ENCODE measurements at regions not wholly inside any gene's neighbourhood (a gene's known extent, or its start where the extent isn't known, plus 50 kb on each side); places are given as distances from the start of the nearest gene placed in this dataset.

GRCh38 chr10:78910021-78910420 is 158.7 kb upstream of the ZMIZ1 start:
- intact Hi-C loops (cut with micrococcal nuclease): no loop called here
- H3K9me3 Mint-ChIP-seq (ENCODE audit: insufficient read depth): no peaks in the 10 kb centered on the region
- H3K27ac ChIP-seq (ENCODE audit: low read length in 2 of 2): no peak overlapping the region

GRCh38 chr10:78910476-78910875 is 158.3 kb upstream of the ZMIZ1 start:
- H3K27me3 ChIP-seq (replicated peaks in 1 of 4; ENCODE audit: control extremely low read depth in 1 of 4, control insufficient read depth in 3 of 4, insufficient read depth in 4 of 4, low read length in 3 of 4): peaks cover 0 to 5% (median 0%) of the 10 kb centered on the region in 4 experiments
- H3K4me1 ChIP-seq (ENCODE audit: control insufficient read depth in 2 of 2, insufficient read depth in 2 of 2, low read length in 2 of 2): peaks cover 0 to 5% of the 10 kb centered on the region in 2 donors
- intact Hi-C loops (cut with micrococcal nuclease): no loop called here
- DNase-seq (no peak), ATAC-seq (ENCODE audit: low read depth) (no peak)
- no peaks in the 10 kb centered on the region for H4K20me1 ChIP-seq (ENCODE audit: control insufficient read depth, insufficient read depth, low read length, poor library complexity, severe bottlenecking)
- H3K9me3 ChIP-seq (ENCODE audit: control extremely low read depth in 1 of 3, control insufficient read depth in 2 of 3, insufficient read depth in 1 of 3, low read length in 2 of 3): no peaks in the 10 kb centered on the region
- TF ChIP-seq, protein P1, sequence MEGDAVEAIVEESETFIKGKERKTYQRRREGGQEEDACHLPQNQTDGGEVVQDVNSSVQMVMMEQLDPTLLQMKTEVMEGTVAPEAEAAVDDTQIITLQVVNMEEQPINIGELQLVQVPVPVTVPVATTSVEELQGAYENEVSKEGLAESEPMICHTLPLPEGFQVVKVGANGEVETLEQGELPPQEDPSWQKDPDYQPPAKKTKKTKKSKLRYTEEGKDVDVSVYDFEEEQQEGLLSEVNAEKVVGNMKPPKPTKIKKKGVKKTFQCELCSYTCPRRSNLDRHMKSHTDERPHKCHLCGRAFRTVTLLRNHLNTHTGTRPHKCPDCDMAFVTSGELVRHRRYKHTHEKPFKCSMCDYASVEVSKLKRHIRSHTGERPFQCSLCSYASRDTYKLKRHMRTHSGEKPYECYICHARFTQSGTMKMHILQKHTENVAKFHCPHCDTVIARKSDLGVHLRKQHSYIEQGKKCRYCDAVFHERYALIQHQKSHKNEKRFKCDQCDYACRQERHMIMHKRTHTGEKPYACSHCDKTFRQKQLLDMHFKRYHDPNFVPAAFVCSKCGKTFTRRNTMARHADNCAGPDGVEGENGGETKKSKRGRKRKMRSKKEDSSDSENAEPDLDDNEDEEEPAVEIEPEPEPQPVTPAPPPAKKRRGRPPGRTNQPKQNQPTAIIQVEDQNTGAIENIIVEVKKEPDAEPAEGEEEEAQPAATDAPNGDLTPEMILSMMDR (IDR thresholded peaks at IDR 0.05): no peak
- TF ChIP-seq EZH2 (IDR thresholded peaks at IDR 0.05; ENCODE audit: borderline replicate concordance, insufficient read depth, low read depth, low read length, poor library complexity, severe bottlenecking): no peak
- H3K36me3 ChIP-seq (replicated peaks in 1 of 2; ENCODE audit: control extremely low read depth in 1 of 2, control insufficient read depth in 1 of 2, extremely low read depth in 1 of 2, insufficient read depth in 2 of 2, low read length in 1 of 2): no peaks in the 10 kb centered on the region
- H3K27ac Mint-ChIP-seq: no peak overlapping the region
- peaks cover 6% of the 10 kb centered on the region for H3K27me3 Mint-ChIP-seq
- no peaks in the 10 kb centered on the region for H3K9me3 Mint-ChIP-seq (ENCODE audit: insufficient read depth)
- no peak overlapping the region for H3K4me2 ChIP-seq (replicated peaks; ENCODE audit: low read depth, low read length, poor library complexity, severe bottlenecking)
- no peaks in the 10 kb centered on the region for H3K79me2 ChIP-seq (ENCODE audit: control insufficient read depth, insufficient read depth, low read length)
- H3K9ac ChIP-seq (ENCODE audit: low read length): no peak overlapping the region
- ChIA-PET POLR2A (no interaction called here), CTCF (no interaction called here)
- H3K27ac ChIP-seq (ENCODE audit: low read length in 2 of 2): no peak overlapping the region
- H2AFZ ChIP-seq (ENCODE audit: insufficient read depth, low read depth, low read length, poor library complexity, severe bottlenecking): no peak overlapping the region
- peaks cover 6% of the 10 kb centered on the region for H3K4me1 Mint-ChIP-seq
- no peak overlapping the region for H3K4me3 ChIP-seq (ENCODE audit: control extremely low read depth in 1 of 5, extremely low read depth in 1 of 5, insufficient read depth in 1 of 5, low read depth in 2 of 5, low read length in 4 of 5)
- no peak overlapping the region for H3K4me3 Mint-ChIP-seq
- WGBS (ENCODE audit: insufficient coverage): 100% methylated on average over 1 of the region's 2 CpGs

More at GRCh38 chr10:78910021-78910420, 158.7 kb upstream of the ZMIZ1 start:
- H3K4me2 ChIP-seq (replicated peaks; ENCODE audit: low read depth, low read length, poor library complexity, severe bottlenecking): no peak overlapping the region
- no peak for TF ChIP-seq EZH2 (IDR thresholded peaks at IDR 0.05; ENCODE audit: borderline replicate concordance, insufficient read depth, low read depth, low read length, poor library complexity, severe bottlenecking)
- TF ChIP-seq, protein P1 (IDR thresholded peaks at IDR 0.05): no peak
- no peaks in the 10 kb centered on the region for H3K9me3 ChIP-seq (ENCODE audit: control extremely low read depth in 1 of 3, control insufficient read depth in 2 of 3, insufficient read depth in 1 of 3, low read length in 2 of 3)
- H3K36me3 ChIP-seq (replicated peaks in 1 of 2; ENCODE audit: control extremely low read depth in 1 of 2, control insufficient read depth in 1 of 2, extremely low read depth in 1 of 2, insufficient read depth in 2 of 2, low read length in 1 of 2): no peaks in the 10 kb centered on the region
- Mint-ChIP-seq H3K4me3 (no peak overlapping the region), H3K4me1 (peaks cover 6% of the 10 kb centered on the region), H3K27me3 (peaks cover 11% of the 10 kb centered on the region), H3K27ac (no peak overlapping the region)
- POLR2A ChIA-PET: no interaction called here
- DNase-seq (no peak), ATAC-seq (ENCODE audit: low read depth) (no peak)
- whole genome bisulfite sequencing (ENCODE audit: insufficient coverage): 87% methylated on average over 3 of the region's 3 CpGs
- no peak overlapping the region for H2AFZ ChIP-seq (ENCODE audit: insufficient read depth, low read depth, low read length, poor library complexity, severe bottlenecking)
- H4K20me1 ChIP-seq (ENCODE audit: control insufficient read depth, insufficient read depth, low read length, poor library complexity, severe bottlenecking): no peaks in the 10 kb centered on the region
- H3K9ac ChIP-seq (ENCODE audit: low read length): no peak overlapping the region
- CTCF ChIA-PET: no interaction called here
- no peak overlapping the region for H3K4me3 ChIP-seq (ENCODE audit: control extremely low read depth in 1 of 5, extremely low read depth in 1 of 5, insufficient read depth in 1 of 5, low read depth in 2 of 5, low read length in 4 of 5)
- peaks cover 0 to 5% (median 0%) of the 10 kb centered on the region in 4 experiments for H3K27me3 ChIP-seq (replicated peaks in 1 of 4; ENCODE audit: control extremely low read depth in 1 of 4, control insufficient read depth in 3 of 4, insufficient read depth in 4 of 4, low read length in 3 of 4)
- H3K79me2 ChIP-seq (ENCODE audit: control insufficient read depth, insufficient read depth, low read length): no peaks in the 10 kb centered on the region
- peaks cover 0 to 5% of the 10 kb centered on the region in 2 donors for H3K4me1 ChIP-seq (ENCODE audit: control insufficient read depth in 2 of 2, insufficient read depth in 2 of 2, low read length in 2 of 2)
